GM21360 (cell line): ENCODE measurements at regions not wholly inside any gene's neighbourhood (a gene's known extent, or its start where the extent isn't known, plus 50 kb on each side); places are given as distances from the start of the nearest gene placed in this dataset.
"Not testable (repeated sequence)": the region's sequence is repeated elsewhere in the genome, so short reads cannot be mapped to it uniquely, and the experiment has no call there.

Experiments
- ATAC-seq: cut with Tn5 transposase; IDR thresholded peaks from one replicate; pipeline ENCODE4 v1.9.1; 2021; ENCODE audit warnings: mild to moderate bottlenecking, moderate library complexity; ENCODE audit not compliant: unreplicated experiment

- no peak for ATAC-seq
These were observed 137.6 kb downstream of the ZNF467 start for GRCh38 chr7:149635561-149636329.

GRCh38 chr7:149633976-149634945 lies 136.7 kb upstream of the ZNF746 start:
- no peak for ATAC-seq

- ATAC-seq, result not testable (repeated sequence)
These were observed 130.9 kb upstream of the ZNF746 start for GRCh38 chr7:149628361-149629149.

- ATAC-seq, result no peak
These were observed 130.3 kb upstream of the ZNF746 start for GRCh38 chr7:149627911-149628310.

GRCh38 chr7:149626972-149627371 lies 129.4 kb upstream of the ZNF746 start:
- ATAC-seq, result no peak

GRCh38 chr7:149625947-149626392 lies 128.4 kb upstream of the ZNF746 start:
- no peak for ATAC-seq

- ATAC-seq, result no peak
These were observed 127.8 kb upstream of the ZNF746 start for GRCh38 chr7:149625340-149625946.

GRCh38 chr7:149624419-149625339 lies 127.1 kb upstream of the ZNF746 start:
- peak; percentile 83 for ATAC-seq

GRCh38 chr7:149624006-149624405 lies 126.4 kb upstream of the ZNF746 start:
- peak; percentile 7 for ATAC-seq

GRCh38 chr7:149623262-149623997 lies 125.8 kb upstream of the ZNF746 start:
- not testable (repeated sequence) for ATAC-seq

- no peak for ATAC-seq
These were observed 125.0 kb upstream of the ZNF746 start for GRCh38 chr7:149622444-149623210.

- no peak for ATAC-seq
These were observed 124.2 kb upstream of the ZNF746 start for GRCh38 chr7:149621776-149622175.

- peak; percentile 48 for ATAC-seq
These were observed 123.4 kb upstream of the ZNF746 start for GRCh38 chr7:149620961-149621360.

- ATAC-seq, result no peak
These were observed 119.3 kb upstream of the ZNF746 start for GRCh38 chr7:149616898-149617297.

GRCh38 chr7:149615690-149616270 lies 118.2 kb upstream of the ZNF746 start:
- ATAC-seq, result no peak

GRCh38 chr7:149610441-149611011 lies 112.9 kb upstream of the ZNF746 start:
- ATAC-seq, result no peak

GRCh38 chr7:149608168-149608567 lies 110.6 kb upstream of the ZNF746 start:
- no peak for ATAC-seq
